NCI-H748 (cell line): ENCODE measurements at regions not wholly inside any gene's neighbourhood (a gene's known extent, or its start where the extent isn't known, plus 50 kb on each side); places are given as distances from the start of the nearest gene placed in this dataset.

ENCODE experiments used
- DNase-seq: peaks from one replicate; lab custom pipeline; 2025; ENCODE audit not compliant: unreplicated experiment; lab: John Stamatoyannopoulos, UW

DNA sequence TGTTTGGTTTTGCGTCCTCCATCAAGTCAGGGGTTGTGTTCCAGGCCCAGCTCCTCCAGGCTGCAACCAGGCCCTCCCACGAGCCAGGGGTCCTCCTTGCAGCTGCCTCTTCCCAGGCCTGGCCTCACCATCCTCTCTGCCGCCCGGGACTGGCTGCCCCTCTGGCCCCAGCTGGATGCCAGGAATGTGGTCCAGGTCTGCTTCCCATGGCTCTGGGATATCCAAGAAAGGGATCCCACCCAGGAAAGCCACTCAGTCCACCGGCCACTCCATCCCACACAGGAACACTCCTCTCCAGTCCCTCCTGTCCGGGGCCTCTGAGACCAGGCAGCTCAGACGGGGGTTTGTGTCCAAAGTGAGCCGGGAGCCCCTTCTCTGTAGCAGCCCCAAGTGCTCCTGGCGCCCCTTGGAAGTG, 336.4 kb downstream of the BRD1 start:
- DNase-seq = no peak

DNA sequence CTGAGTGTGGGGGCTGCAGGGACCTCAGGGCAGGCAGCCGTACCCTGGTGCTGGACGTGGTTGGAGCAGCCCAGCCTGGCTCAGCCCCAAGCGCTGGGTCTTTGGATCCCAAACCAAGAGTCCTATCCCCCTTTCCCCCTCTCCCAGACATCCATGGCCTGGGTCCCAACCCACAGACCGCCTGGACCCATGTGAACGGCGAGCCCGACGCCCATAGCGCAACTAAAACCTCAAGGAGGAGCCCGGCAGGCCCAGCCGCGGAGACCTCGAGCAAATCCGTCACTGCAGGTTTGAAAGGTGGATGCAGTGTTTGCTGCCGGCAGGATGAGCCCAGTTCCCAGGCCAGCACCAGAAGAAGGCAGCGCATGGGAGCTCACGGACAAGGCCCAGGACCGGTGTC, 337.0 kb downstream of the BRD1 start:
- no peak for DNase-seq

DNA sequence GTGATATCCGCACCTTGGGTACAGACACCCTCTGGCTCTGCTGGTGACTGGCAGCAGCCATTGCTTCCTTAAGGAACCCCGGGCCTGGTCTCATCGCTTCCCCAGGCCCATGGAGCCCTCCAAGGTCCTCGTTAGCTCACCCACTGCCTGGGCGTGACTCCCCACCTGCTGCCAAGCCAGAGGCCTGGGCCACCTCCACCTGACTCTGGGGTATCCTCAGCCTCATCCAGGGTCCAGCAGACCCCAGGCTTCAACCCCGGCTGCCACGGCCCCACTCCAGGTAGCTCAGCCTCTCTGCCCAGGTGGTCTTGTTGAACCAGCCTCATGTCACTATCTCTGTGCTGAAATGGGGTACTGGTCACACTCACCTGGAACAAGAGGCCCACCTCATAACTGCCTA, 337.9 kb downstream of the BRD1 start:
- no peak for DNase-seq

DNA sequence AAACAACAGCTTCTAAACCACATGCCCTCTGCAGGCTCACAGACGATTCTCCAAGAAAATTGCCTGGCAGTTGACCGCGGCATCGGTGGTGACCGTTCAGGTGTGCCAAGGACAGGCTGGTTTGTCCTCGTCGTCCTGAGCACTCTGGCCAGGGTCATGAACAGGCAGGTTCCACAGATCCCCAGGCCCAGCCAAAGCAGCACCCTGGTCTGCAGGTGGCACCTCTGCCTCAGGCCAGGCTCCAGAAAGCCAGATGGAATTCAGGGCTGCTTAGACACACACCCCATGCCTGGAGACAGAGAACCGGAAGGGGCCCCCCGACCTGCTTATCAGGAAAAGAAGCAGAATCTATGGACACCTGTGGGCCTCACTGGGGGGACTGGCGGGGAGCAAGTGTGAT, 338.7 kb downstream of the BRD1 start:
- DNase-seq = no peak

DNA sequence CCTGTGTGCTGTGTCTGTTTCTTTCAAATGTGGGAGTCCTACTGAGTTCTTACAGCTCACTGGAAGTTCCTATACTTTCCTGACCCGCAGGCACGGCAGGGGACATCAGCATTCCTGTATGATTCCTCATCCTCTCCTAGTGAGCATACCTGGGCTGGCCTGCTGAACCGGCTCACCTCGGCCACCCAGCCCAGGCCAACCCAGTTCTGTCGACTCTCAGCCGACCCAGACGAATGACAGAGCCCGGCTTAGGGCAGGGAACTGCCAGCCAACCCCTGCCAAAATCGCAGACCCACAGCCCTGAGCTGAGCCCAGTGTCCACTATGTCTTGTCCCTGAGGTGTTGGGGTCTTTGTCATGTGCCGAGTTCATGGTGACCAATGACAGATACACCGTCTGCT, 339.7 kb downstream of the BRD1 start:
- DNase-seq = no peak

DNA sequence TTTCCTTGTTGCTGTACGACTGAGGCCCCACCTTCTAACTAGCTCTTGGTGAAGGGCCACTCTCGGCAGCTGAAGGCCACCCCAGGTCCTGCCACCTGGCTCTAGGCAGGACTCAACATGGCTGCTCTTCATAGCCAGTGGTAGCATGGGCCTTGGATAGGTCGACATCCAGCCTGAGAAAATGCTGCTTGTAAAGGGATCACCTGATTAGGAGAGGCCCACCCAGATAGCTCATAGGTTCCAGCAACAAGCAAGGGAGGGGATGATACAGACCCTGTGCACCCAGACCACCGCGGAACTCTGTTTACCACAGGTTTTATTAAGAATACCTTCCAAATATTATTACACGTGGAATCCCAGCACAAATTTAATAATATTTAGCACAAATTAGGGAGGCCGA, 341.4 kb downstream of the BRD1 start:
- DNase-seq = no peak

DNA sequence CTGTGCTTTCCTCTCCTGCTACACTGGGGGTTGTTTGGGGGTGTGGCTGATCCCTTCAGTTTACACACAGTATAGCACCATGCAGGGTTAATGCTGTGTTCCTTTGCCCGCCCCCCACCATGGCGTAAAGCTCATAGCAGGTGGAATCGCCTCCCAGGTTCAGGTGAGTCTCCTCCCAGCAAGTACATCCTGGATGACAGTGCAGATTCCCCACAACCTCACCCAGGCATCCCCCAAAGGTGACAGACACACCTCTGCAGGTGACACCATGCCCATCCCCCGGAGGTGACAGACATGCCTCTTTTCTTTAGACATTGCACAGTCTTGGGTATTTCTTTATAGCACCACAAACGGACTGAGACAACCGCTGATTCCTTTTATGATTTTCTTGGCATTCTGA, 343.7 kb downstream of the BRD1 start:
- peak; percentile 49 for DNase-seq

DNA sequence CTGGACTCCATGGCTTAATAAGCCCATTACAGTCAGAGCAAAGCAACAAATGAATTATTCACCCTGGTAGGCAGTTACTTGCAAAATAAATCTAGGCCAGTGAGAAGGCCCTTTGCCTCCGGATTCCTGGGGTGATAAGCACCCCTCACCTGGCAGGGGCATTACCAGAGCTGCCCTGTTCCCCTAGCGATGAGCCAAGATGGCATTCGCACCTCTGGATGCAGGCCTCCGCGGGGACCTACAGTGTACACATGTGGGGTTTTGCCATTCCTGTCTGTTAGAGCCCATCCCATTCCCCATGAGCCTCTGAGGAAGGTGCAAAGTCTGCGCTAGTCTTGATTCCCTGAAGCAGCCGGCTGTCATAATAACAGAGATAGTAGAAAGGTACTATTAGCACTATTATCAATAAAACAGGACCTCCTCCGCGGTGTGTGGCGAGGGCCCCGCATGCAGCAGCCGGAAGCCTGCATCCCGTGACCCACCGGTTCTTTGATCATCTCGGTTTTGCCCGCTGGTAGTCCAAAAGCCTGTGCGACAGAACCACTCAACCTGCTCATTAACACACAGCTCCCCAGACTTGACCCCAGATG, 344.3 kb downstream of the BRD1 start:
- DNase-seq = no peak

DNA sequence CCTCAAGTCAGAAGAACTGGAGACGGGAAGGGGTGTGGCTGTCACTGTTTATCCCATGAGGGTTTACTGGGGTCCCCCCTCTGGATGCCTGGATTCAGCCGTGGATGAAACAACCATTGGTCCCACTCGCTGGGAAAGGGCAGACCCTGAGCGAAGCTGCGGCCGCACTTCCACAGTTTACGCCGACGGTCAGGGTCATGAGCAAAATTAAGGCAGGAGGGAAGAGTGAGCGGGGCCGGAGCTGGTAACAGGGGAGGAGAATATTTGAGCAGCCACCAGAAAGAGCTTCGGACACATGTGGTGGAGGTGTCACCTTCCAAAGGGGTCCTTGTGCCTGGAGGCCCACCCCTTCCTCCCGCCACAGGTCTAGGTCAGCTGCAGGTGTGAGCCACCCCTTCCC, 344.9 kb downstream of the BRD1 start:
- DNase-seq = no peak

DNA sequence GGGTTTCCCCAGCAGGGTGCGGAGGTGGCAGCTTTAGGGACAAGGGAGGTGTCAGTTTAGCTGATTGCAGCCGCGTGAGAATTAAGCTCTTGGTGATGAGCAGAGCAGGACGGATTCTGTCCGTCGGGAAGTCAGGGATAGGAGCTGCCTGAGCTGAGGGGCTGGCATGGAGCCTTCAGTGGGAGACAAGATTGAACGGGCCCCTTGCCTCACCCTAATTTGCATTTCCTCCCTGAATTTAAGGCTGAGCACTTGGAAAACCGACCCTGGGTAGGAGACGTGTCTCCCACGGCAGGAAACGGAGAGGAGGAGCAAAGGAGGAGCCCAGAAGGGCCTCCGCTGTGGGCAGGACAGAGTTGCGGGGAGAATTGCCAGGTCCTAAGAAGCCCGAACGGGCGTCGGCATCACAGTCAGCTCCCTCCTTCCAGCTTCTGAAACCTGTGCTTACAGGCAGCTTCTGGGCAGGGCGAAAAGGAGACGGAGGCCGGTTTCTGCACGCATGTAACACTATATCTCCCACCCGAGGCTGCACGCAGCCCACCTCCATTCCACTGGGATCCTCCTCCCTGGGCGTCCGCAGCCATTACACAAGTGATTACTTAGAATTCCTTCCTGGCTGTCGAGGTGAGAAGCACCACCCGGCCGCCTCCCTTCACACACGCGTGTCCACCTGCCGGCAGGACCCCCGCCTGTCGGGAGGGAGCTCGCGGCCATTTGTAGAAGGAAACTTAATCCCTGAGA, 345.8 kb downstream of the BRD1 start:
- peak; percentile 28 for DNase-seq

DNA sequence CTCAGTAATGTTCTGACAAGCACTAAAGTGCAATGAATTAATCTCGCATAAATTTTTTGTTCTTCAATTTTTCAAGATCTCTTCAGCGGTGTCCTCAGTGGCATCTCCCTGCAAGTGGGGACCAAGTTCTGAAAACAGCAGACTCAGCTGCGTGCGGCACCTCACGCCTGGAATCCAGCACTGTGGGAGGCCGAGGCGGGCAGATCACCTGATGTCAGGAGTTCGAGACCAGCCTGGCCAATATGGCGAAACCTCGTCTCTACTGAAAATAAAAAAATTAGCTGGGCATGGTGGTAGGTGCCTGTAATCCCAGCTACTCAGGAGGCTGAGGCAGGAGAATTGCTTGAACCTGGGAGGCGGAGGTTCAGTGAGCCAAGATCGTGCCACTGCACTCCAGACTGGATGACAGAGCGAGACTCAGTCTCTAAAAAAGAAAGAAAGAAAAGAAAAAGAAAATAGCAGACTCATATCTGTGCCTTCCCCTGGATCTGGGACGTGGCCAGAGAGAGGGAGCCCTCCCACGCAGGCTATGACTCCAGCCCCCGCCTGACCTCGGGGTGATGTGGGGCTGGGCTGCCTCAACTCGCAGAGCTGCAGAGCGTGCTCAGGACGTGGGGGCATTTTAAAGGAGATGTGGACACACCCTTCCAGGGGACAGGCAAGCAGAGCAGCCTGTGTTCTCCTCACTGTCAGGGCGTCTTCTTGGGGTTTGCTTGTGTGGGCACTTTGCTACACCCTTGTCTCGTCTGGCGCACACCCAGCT, 346.6 kb downstream of the BRD1 start:
- no peak for DNase-seq

DNA sequence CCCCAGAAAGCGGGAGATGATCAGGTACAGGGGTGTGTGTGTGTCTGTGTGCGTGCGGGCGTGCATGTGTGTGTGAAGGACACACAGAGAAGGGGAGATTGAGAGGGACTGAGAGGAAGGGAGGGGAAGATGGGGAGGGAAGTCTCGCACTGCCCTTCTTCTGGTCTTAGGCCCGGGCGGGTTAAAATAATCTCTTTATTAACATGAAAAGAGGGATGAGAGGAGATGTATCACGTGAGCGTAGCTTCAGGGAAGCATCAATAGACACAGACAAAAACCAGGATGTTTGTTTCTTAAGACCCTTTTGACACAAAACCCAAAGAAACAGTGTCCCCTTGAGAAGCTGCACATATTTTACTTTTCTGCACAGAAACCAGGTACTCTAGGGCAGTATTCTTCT, 347.3 kb downstream of the BRD1 start:
- DNase-seq = no peak

DNA sequence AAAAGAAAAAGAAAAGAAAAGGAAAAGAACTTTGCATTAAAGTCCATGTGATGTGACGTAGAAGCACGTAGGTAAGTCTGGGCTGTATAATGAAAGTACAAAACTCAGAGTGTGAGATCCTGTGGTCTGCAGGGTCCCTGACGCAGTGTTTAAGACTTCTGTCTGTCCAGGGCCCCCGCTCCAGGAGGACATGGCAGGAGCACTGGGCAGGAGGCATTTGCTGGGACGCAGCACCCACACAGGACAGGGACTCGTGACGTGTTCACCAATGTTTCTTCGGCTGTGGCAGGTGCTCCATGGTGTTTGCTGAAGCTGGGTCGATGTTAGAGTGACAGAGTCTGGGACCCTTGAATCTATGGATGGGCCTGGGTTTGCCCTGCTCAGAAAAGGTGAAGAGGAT, 348.1 kb downstream of the BRD1 start:
- no peak for DNase-seq

DNA sequence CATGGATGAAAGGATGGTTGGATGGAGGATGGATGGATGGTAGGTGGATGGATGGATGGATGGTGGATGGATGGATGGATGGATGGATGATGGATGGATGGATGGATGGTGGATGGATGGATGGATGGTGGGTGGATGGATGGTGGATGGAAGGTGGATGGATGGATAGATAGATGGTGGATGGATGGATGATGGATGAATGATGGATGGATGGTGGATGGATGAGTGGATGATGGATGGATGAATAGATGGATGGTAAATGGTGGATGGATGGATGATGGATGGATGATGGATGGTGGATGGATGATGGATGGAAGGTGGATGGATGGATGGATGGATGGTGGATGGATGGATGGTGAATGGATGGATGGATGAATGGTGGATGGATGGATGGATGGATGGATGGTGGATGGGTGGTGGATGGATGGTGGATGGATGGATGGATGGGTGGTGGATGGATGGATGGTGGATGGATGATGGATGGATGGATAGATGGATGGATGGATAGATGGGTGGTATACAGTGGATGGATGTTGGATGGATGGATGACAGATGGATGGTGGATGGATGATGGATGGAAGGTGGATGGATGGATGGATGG, 350.8 kb downstream of the BRD1 start:
- no peak for DNase-seq

DNA sequence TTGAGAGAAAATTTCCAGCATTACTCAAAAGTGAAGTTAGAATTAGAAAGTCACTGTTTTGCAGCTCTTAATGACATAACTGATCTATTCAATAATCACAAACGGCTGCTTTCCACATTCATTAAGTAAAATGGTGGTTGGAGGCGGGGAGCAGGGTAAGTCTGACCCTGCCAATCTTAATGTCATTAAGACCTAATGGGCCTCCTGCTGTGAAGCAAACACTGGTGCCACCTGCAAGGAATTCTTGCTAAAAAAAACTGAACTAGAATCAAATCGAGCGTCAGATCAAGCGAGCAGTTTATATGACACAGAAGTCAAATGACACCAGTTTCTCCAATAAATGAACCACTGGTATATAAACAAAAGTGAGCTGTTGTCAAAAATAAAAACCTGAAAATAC, 351.5 kb downstream of the BRD1 start:
- peak; percentile 48 for DNase-seq

DNA sequence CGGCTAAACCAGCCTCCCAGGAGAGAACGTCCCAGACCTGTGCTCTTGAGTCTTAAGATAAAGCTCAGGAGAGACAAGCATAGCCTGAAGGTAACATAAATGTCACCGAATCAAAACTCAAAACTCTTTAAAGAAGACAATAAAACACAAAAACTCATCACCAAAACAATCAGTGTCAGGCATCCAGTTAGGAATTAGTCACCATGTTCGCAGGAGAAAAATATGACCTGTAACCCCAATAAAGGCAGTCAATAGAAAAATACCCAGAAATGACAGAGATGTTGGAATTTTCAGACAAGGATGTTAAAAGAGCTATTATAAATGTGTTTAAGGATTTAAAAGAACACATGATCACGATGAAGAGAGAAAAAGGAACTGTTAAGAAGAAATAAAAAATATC, 352.4 kb downstream of the BRD1 start:
- DNase-seq = no peak

DNA sequence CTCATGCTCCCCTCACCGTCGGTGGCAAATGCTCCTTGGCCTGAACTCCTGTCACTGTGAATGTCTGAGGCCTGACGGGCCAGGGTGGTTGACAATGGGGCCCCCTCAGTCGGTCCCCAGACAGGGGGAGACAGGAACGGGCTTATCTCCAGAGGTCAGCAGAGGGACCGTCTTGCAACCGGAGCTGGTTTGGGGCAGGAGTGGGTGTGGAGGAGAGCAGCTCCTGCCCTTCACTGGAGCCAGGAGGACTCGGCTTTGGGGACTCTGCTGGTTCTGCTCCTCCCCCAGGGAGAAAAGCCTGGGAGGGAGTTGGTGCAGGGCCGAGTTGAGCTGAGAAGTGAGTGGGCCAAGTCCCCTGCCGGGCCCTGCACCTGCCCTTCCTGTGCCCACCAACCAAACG, 354.4 kb downstream of the BRD1 start:
- DNase-seq = no peak

DNA sequence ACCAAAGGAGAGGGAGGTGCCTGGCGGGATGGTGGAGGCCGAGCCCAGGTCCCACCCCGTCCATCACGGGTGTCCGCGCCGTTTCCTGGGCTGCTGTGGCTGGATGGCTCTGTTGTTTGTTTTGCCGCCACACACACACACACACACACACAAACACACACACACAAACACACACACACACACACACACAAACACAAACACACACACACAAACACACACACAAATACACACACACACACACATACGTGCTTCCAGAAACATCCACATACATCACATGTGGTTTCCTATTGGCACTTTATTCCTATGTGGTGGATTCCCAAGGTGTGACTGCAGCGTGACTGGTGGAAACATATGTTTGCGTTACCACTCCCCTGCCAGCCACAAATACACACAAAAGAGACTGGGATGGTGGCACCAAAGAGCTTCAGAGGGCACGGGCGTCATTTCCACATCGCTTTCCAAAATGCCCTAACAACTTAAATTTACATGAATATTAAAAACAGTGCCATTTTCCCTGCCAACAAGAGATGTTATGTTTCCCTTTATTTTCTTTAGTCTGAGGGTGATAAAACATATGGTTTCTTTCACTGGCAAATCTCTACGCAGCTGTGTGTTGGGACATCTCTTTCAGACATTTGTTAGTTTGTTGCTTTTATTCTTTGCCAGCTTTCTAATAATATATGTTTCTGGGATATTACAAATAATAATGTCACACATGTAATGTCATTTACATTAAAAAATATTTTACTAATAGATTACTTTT, 356.8 kb downstream of the BRD1 start:
- no peak for DNase-seq

DNA sequence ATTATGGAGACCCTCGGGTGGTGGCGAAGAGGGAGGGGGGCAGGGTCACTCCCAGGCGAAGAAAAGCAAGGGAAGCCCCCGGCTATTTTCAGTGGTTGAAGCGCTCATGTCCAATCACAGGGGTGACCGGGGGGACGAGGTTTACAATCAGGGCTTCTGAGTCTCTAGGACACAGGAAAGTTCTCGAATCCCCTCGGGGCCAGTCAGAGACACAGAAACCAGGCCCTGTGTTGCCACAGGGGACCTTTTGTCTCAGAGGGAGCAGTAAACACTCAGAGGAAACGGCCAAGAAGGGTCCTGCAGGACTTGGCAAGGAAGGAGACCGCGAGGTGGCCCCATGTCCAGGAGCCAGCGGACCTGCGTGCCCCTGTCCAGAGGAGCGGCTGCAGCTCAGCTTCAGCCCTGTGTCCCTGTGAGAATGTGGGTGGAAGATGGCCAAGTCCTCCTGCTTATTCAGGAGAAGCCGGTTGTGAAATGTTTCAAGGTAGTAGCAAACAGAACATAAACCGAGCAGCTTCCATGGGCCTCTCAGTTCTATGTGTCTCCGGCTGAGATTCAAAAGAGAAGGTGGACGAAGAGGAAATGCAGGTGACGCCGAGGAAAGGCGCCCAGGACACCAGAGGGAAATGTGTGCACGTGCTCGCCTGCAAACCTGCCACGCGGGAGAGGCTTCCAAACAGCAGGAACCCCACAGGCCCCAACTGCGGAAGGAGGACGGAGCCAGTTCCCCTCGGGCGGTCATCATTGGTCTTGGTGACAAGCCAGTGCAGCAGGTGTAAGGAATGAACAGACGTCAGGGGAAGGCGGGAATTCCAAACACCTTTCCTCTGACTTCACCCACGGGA, 357.6 kb downstream of the BRD1 start:
- DNase-seq = peak; percentile 36

DNA sequence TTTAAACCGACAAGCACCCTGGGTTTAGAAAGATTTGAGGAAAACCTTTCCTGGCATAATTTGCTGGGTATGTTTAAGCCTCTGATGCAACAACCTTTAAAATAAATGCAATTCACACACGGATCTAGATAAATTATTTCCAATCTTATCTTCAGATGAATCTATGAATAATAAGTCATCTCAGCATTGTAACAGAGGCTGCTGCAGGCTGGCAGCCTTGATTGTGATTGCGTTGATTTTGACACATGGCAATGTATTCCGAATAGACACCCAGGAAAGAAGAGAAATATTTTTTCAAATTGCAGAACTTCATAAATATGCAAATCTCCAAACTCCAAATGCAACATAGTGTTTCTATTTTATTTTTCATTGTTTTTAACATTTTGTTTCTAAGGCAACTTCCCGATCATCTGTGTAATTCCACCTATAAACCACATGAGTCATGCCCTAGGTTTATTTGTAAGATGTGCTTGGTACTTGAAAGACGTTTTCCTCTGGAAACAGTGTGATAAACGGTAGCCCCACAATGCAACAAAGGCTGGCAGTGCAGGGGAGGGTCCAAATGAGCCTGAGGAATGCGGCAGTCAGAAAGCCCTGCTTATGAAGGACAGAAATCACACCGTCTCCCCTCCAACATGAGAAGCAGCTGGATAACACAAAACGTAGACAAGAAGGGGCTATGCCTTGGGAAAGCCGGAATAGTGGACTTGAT, 359.0 kb downstream of the BRD1 start:
- no peak for DNase-seq
